HG03354 (cell line): ENCODE measurements at regions not wholly inside any gene's neighbourhood (a gene's known extent, or its start where the extent isn't known, plus 50 kb on each side); places are given as distances from the start of the nearest gene placed in this dataset.
A peak's percentile ranks its signal among the peaks of the same experiment; 100 is the strongest.
"Not testable (repeated sequence)": the region's sequence is repeated elsewhere in the genome, so short reads cannot be mapped to it uniquely, and the experiment has no call there.

Experiments
- ATAC-seq: cut with Tn5 transposase; IDR thresholded peaks from one replicate; pipeline ENCODE4 v1.9.1; 2021; ENCODE audit warnings: mild to moderate bottlenecking; ENCODE audit not compliant: unreplicated experiment, poor library complexity, severe bottlenecking

DNA sequence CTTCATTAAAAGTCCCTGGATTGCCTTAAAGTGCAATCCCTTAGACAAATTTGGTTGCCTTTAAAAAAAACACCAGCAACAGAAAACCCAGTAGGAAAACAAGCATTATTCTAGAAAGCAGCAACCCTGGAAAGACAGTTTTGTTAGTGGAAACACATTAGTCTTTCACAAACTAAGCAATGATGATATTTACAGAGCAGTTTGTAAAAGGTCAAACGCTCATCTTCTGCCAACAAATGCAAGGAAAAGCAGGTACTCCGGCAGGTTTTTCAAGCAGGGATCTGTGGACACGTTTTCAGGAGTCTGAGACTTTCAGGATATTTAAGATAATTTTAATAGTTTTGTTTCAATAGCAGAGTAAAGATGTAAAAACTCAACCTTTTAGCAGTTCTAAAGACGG lies 202.2 kb downstream of the EXOC5 start:
- no peak for ATAC-seq

- ATAC-seq = no peak
These were observed 207.5 kb downstream of the EXOC5 start for GRCh38 chr14:57061009-57061711.

- ATAC-seq = peak; percentile 96
These were observed 208.3 kb downstream of the EXOC5 start for GRCh38 chr14:57060276-57060955.

DNA sequence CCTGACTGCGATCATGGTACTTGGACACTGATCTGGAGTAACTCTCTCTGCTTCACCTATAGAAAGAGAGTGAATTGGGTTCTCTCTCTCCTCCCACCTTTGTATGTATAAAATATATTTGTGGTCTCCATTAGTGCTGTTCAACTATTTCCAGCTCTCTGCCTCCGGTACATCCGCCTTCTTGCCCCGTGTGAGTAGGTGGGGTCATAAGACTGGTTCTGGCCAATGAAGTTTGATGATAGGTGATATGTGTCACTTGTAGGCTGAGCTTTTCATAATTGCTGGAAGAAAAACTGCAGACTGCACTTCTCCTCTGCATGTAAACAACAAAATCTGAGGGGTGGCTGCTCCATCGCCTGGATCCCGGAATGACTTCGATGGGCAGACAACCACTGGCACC lies 210.4 kb downstream of the EXOC5 start:
- no peak for ATAC-seq

DNA sequence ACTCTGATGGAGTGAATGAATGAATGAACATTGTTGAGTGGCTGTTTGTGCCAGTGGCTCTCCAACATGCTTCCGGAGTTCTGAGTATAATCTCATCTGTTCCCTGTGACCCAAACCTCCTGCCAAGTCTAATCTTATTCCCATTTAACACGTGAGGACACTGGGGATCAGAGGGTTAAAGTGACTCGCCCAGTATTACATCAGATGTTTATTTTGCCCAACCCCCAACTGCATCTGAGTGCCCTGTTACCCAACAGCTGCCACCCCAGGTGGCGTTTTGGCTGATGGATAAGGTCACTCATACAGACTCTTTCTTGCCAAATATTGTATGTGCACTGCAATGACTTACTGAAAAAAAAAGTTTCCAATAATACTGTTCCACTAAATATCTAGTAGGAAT lies 210.9 kb downstream of the EXOC5 start:
- ATAC-seq = no peak

GRCh38 chr14:57056522-57056921 lies 212.2 kb downstream of the EXOC5 start:
- not testable (repeated sequence) for ATAC-seq

GRCh38 chr14:57052705-57053302 lies 215.9 kb downstream of the EXOC5 start:
- ATAC-seq = no peak

GRCh38 chr14:57051633-57052032 lies 217.1 kb downstream of the EXOC5 start:
- ATAC-seq = no peak

GRCh38 chr14:57049848-57050247 lies 218.9 kb downstream of the EXOC5 start:
- ATAC-seq = no peak

- ATAC-seq = no peak
These were observed 222.5 kb downstream of the EXOC5 start for GRCh38 chr14:57046175-57046574.

DNA sequence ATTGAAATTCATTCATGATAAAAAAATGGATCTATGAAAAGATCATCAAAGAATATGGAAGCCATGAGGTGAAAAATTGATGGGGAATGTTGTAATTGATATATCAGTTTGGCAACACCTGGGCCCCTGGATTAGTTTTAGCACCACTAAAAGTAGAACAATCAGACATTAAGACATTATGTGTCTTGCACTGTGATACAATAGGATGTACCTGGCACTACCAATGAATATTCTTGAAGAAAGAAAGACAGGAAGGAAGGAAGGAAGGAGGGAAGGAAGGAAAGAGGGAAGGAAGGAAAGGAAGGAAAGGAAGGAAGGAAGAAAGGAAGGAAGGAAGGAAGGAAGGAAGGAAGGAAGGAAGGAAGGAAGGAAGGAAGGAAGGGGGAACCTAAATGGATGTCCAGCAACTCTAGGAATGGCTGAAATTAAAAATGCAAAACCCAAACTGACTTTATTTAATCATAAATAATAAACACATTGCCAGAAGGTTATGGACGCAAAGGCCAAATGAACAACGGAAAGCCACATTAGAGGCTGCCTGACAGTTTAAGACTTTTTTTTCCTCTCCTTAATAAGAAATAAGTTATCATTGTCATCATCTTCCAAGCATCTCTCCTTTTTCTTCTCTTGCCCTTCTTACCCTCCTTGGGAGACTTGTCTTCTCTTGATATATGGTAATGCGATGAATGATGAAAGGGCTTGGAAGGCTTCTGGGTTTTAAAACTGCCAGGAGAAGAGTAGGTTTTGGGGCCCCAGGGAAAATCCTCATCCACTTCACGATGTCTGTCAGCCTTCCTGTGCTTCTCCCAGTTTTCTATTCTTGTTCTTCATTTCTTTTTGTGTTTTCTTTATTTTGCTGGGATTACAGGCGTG lies 224.4 kb downstream of the EXOC5 start:
- ATAC-seq = not testable (repeated sequence)

GRCh38 chr14:57038689-57039088 lies 228.4 kb upstream of the OTX2 start:
- peak; percentile 71 for ATAC-seq

DNA sequence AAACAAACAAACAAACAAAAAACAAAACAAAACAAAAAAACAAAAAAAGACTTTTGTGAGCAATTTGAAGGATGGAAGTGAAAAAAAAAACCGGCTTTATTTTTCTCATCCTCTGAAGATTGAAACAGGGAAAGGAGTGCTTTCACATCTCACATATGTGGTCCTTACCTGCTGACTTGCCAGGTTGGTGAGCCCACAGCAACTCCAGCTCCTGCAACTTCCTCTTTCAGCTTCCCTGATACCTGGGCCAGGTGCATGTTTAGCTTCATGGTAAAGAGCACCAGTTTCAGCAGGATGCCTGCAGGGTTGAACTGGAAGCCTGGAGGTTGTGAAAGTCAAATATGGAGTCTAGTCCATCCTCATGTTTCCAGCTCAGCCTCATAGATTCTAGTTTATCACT lies 221.2 kb upstream of the OTX2 start:
- ATAC-seq = no peak

DNA sequence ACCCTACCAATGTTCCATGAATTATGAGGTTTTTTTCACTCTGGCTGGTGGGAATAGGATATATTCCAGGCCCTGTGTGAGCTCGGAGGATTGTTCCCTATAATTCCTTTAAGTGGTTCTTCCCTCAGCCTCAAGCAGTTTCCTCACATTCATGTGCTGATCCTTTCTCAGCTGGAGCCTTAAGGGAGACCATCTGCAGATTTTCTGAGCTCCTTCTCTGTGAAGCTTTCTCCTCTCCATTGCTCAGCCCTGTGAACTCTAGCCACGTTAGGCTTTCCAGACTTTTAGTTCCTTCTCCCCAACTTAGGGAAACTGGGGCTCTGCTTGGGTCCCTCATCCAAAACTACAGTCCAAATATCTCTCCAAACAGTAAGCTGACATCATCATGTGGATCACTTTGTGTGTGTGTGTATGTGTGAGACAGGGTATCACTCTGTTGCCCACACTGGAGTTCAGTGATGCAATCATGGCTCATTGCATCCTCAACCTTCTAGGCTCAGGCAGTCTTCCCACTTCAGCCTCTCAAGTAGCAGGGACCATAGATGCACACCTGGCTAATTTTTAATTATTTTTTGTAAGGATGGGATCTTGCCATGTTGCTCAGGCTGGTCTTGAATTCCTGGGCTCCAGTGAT lies 219.5 kb upstream of the OTX2 start:
- no peak for ATAC-seq

- no peak for ATAC-seq
These were observed 215.2 kb upstream of the OTX2 start for GRCh38 chr14:57025456-57025855.

DNA sequence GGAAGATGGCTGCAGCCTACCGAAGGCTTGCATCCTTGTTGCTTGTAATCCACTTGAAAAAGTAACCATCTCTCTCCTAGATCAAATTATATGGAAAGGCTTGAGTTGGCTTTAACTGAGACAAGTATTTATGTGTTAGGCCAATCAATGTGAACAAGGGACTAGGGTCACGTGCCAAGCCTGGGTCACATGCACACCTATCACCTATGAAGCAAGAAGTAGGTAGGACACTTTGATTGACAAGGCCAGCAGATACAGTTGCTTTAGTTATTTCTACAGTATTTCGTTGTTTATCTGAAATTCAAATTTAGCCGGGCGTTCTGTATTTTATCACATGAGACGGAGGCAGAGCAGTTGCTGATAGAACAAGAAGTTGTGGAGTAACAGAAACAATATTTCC lies 212.3 kb upstream of the OTX2 start:
- no peak for ATAC-seq

DNA sequence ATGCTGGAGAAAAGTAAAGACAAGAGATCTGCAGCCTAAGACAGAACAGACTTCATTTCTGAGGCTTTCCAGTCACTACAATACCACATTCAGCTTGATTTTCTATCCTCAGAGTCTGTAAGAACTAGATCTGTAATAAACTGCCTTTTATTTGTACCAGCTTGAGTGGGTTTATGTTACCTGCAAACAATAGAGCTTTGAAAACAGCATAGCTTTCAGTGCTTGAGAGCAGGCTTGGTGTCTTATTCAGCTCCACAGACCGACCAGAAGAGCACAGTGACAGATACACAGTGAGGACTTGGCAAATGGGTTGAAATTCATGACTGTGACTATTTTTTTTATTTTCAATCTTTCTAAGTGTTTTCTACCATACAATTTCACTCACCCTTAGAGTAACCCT lies 207.8 kb upstream of the OTX2 start:
- no peak for ATAC-seq

GRCh38 chr14:57013987-57014386 lies 203.7 kb upstream of the OTX2 start:
- ATAC-seq = no peak

DNA sequence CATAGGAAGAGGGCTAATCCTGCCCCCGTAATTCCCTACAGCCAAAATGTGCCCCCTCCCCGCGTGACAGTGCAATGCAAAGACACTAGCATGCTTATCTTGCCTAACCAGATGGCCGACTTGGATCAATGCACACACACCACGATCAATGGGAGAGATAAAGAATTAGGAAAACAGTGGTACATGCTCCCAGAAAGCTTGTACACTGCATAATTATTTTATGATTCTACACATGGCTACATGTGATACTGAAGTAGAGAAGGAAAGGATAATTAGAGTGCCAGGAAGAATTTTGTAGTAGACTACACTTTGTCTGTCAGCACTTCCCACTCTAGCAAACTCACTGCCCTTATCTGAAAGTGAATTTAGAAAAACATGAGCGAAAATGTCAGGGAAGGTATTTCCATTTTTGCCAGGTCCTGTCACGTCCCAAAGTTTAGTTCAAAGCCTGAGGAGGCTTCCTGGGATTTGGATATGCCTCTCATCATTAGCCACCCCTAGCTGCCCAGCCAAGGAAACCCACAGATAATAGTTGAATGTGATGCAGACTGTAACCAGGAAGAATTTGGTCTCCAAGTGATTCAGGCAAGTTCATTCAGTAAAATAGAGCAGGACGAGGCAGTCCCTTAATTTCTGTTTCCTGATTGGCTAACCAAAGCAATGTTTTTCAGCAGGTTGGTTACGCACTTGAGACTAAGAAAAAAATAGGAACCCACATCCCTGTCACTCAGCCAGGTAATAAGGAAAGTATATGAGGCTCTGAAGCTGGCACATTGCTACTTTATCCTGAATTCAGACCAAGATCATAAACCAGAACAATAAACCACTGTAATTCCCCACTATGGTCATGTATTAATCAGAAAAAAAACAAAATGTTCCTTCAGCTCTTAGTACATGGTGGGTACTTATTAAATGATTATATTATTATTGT lies 199.6 kb upstream of the OTX2 start:
- ATAC-seq = no peak
